CD14-positive monocyte (primary cell): ENCODE measurements at regions not wholly inside any gene's neighbourhood (a gene's known extent, or its start where the extent isn't known, plus 50 kb on each side); places are given as distances from the start of the nearest gene placed in this dataset.

Experiments
- DNase-seq, 3 donors: peaks; one replicate each; pipeline ENCODE4 v3.0.0-alpha.2; 2011 to 2022
- H2AFZ ChIP-seq: 2 replicates; pipeline ENCODE4 v1.6.0; 2012; ENCODE audit warnings: mild to moderate bottlenecking, low read depth, low read length, inconsistent platforms; ENCODE audit not compliant: insufficient read depth, poor library complexity, severe bottlenecking
- H3K27ac ChIP-seq, 2 donors: 1 replicate in 1 of 2; 2 replicates in 1 of 2; pipeline ENCODE4 v1.5.1; 2012 to 2013; ENCODE audit warnings: low read length in 2 of 2, control low read depth in 1 of 2, inconsistent platforms in 1 of 2, low read depth in 1 of 2, mild to moderate bottlenecking in 1 of 2
- H3K27me3 ChIP-seq, 2 donors: one replicate each; pipeline versions ENCODE4 v1.6.0 to v1.6.1; 2011 to 2013; ENCODE audit warnings: low read length in 2 of 2; ENCODE audit not compliant: control insufficient read depth in 2 of 2, insufficient read depth in 2 of 2
- H3K36me3 ChIP-seq, 2 donors: replicated peaks in 1 of 2; 1 replicate in 1 of 2; 2 replicates in 1 of 2; pipeline versions ENCODE4 v1.5.1 to v1.6.1; 2012 to 2013; ENCODE audit warnings: low read length in 2 of 2, control low read depth in 1 of 2, inconsistent platforms in 1 of 2, mild to moderate bottlenecking in 1 of 2; ENCODE audit not compliant: insufficient read depth in 2 of 2, control insufficient read depth in 1 of 2
- H3K4me1 ChIP-seq, 2 donors: 1 replicate in 1 of 2; 2 replicates in 1 of 2; pipeline versions ENCODE4 v1.5.1 to v1.6.1; 2012 to 2013; ENCODE audit warnings: low read length in 2 of 2, control low read depth in 1 of 2, inconsistent platforms in 1 of 2, mild to moderate bottlenecking in 1 of 2, moderate library complexity in 1 of 2; ENCODE audit not compliant: insufficient read depth in 2 of 2, control insufficient read depth in 1 of 2
- H3K4me2 ChIP-seq: replicated peaks from 2 replicates; pipeline ENCODE3; 2012; ENCODE audit warnings: low read length, moderate library complexity, mild to moderate bottlenecking; ENCODE audit not compliant: poor library complexity, severe bottlenecking; ENCODE audit errors: extremely low read depth
- H3K4me3 ChIP-seq, 3 experiments: fragments of 200-600 bp in 1 of 3; sonication (generic) in 1 of 3; replicated peaks in 1 of 3; 1 replicate in 2 of 3; 2 replicates in 1 of 3; pipeline ENCODE4 v1.5.1; 2011 to 2013; ENCODE audit warnings: low read length in 3 of 3, mild to moderate bottlenecking in 3 of 3, control low read depth in 2 of 3, low read depth in 2 of 3, inconsistent platforms in 1 of 3, moderate library complexity in 1 of 3
- H3K79me2 ChIP-seq: 2 replicates; pipeline ENCODE4 v1.6.0; 2012; ENCODE audit warnings: mild to moderate bottlenecking, control low read depth, inconsistent platforms, low read length, moderate library complexity; ENCODE audit not compliant: insufficient read depth
- H3K9ac ChIP-seq: 2 replicates; pipeline ENCODE4 v1.6.0; 2017; ENCODE audit warnings: low read length, mild to moderate bottlenecking; ENCODE audit not compliant: insufficient read depth, poor library complexity, severe bottlenecking
- H3K9me3 ChIP-seq, 2 donors: replicated peaks in 1 of 2; 1 replicate in 1 of 2; 2 replicates in 1 of 2; pipeline versions ENCODE4 v1.5.1 to v1.6.1; 2012 to 2013; ENCODE audit warnings: low read length in 2 of 2, control low read depth in 1 of 2; ENCODE audit not compliant: control insufficient read depth in 1 of 2, insufficient read depth in 1 of 2
- H4K20me1 ChIP-seq: 2 replicates; pipeline ENCODE4 v1.6.0; 2012; ENCODE audit warnings: mild to moderate bottlenecking, low read length, control low read depth, moderate library complexity; ENCODE audit not compliant: insufficient read depth
- H3K27ac Mint-ChIP-seq, 7 donors: one replicate each; pipeline ENCODE4 v1.8.0; 2020; ENCODE audit warnings: mild to moderate bottlenecking in 7 of 7, mixed read lengths in 7 of 7, moderate library complexity in 6 of 7, inconsistent platforms in 2 of 7
- H3K27me3 Mint-ChIP-seq, 3 donors: one replicate each; pipeline ENCODE4 v1.8.0; 2021 to 2022; ENCODE audit warnings: low read depth in 3 of 3, mild to moderate bottlenecking in 3 of 3, mixed read lengths in 3 of 3, moderate library complexity in 3 of 3, inconsistent platforms in 1 of 3
- H3K36me3 Mint-ChIP-seq, 2 donors: one replicate each; pipeline ENCODE4 v1.8.0; 2020; ENCODE audit warnings: mixed read lengths in 2 of 2, inconsistent platforms in 1 of 2, mild to moderate bottlenecking in 1 of 2
- H3K4me1 Mint-ChIP-seq: one replicate; pipeline ENCODE4 v1.8.0; 2020; ENCODE audit warnings: mild to moderate bottlenecking, mixed read lengths
- H3K4me3 Mint-ChIP-seq, 2 donors: one replicate each; pipeline ENCODE4 v1.8.0; 2020; ENCODE audit warnings: mild to moderate bottlenecking in 2 of 2, mixed read lengths in 2 of 2, moderate library complexity in 1 of 2
- H3K9me3 Mint-ChIP-seq, 7 donors: one replicate each; pipeline ENCODE4 v1.8.0; 2020 to 2022; ENCODE audit warnings: mixed read lengths in 7 of 7, mild to moderate bottlenecking in 6 of 7, moderate library complexity in 6 of 7, inconsistent platforms in 2 of 7
- CTCF ChIP-seq: fragments of 200-600 bp; IDR thresholded peaks from one replicate; pipeline ENCODE4 v1.8.0; 2022; ENCODE audit warnings: antibody characterized with exemption, mild to moderate bottlenecking
- WGBS: methylation state at CpG from one replicate; pipeline ENCODE4 v1.1.5; 2013; ENCODE audit warnings: missing lambda C conversion rate; ENCODE audit not compliant: insufficient coverage; 5-methylcytosine and 5-hydroxymethylcytosine counted together
- intact Hi-C, 2 donors: fragments of 100-400 bp; cut with micrococcal nuclease; formaldehyde crosslinking; loops; one replicate each; pipeline versions ENCODE4 v1.15.0 to v1.15.1; 2023

- Histone ChIP-seq H3K36me3 (no peaks in the 10 kb centered on the region), H2AFZ (no peak overlapping the region), H3K9me3 (no peaks in the 10 kb centered on the region), H3K4me2 (no peak overlapping the region), H3K4me3 (no peak overlapping the region), H3K27me3 (no peaks in the 10 kb centered on the region), H3K4me1 (no peaks in the 10 kb centered on the region), H3K79me2 (no peaks in the 10 kb centered on the region), H4K20me1 (no peaks in the 10 kb centered on the region), H3K9ac (no peak overlapping the region), H3K27ac (no peak overlapping the region)
- DNase-seq, result no peak
- intact Hi-C loops, result no loop called here
- no peak overlapping the region for H3K4me3 Mint-ChIP-seq
- no peak overlapping the region for H3K27ac Mint-ChIP-seq
- H3K27me3 Mint-ChIP-seq, result peaks cover 0 to 6% (median 0%) of the 10 kb centered on the region in 3 donors
- H3K9me3 Mint-ChIP-seq, result peaks cover 0 to 3% (median 0%) of the 10 kb centered on the region in 7 donors
- no peaks in the 10 kb centered on the region for H3K36me3 Mint-ChIP-seq
- TF ChIP-seq CTCF, result no peak
- H3K4me1 Mint-ChIP-seq, result no peaks in the 10 kb centered on the region
These were observed 194.9 kb downstream of the UTP18 start for GRCh38 chr17:51455211-51455610.

DNA sequence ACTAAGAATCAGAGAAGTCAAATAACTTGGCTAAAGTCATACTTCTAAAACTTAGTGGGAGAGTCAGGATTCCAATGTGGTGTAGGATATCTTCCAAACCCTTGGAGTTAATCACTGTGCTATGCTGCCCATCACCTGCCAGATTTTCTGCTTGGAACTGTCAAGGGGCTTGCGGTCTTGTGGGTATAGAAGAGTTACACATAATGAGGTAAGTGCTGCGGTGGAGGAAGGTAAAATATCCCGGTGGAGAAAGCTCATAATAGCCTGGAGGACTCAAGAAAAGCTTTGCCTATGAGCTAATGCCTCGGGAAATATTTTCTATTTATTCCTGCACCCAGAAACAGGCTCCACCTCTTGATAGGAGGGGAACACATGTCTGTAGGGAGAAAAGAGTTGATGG lies 195.6 kb downstream of the UTP18 start:
- intact Hi-C loops, result no loop called here
- Histone ChIP-seq H4K20me1 (no peaks in the 10 kb centered on the region), H3K27ac (no peak overlapping the region), H3K4me3 (no peak overlapping the region), H3K9me3 (no peaks in the 10 kb centered on the region), H3K4me1 (no peaks in the 10 kb centered on the region), H3K9ac (no peak overlapping the region), H3K79me2 (no peaks in the 10 kb centered on the region), H2AFZ (no peak overlapping the region), H3K27me3 (no peaks in the 10 kb centered on the region), H3K4me2 (no peak overlapping the region), H3K36me3 (no peaks in the 10 kb centered on the region)
- Mint-ChIP-seq H3K36me3 (no peaks in the 10 kb centered on the region), H3K4me3 (no peak overlapping the region), H3K9me3 (peaks cover 0 to 3% (median 0%) of the 10 kb centered on the region in 7 donors), H3K4me1 (no peaks in the 10 kb centered on the region), H3K27ac (no peak overlapping the region), H3K27me3 (peaks cover 0 to 6% (median 0%) of the 10 kb centered on the region in 3 donors)
- WGBS, result 95% methylated on average over 2 of the region's 4 CpGs
- DNase-seq, result no peak
- TF ChIP-seq CTCF, result no peak
